ENCODE measurements at regions not wholly inside any gene's neighbourhood (a gene's known extent, or its start where the extent isn't known, plus 50 kb on each side); places are given as distances from the start of the nearest gene placed in this dataset.

GRCh38 chr2:67471681-67472080, 74.5 kb downstream of the ETAA1 start:
- no peak for TF ChIP-seq CTCF (IDR thresholded peaks at IDR 0.05; ENCODE audit: low read depth, low read length, missing input control)
- no peak for TF ChIP-seq TAF1 (conservative IDR thresholded peaks at IDR 0.05)
- no peak for TF ChIP-seq SP1 (IDR thresholded peaks at IDR 0.05)
- TF ChIP-seq YY1 (IDR thresholded peaks at IDR 0.05) = no peak
- TF ChIP-seq RXRA (IDR thresholded peaks at IDR 0.05) = no peak
- no peak for TF ChIP-seq REST (IDR thresholded peaks at IDR 0.05)
- no peak for TF ChIP-seq MAX (IDR thresholded peaks at IDR 0.05)
- no peak for TF ChIP-seq ZBTB33 (IDR thresholded peaks at IDR 0.05)
- no peak for TF ChIP-seq GABPA (IDR thresholded peaks at IDR 0.05 in 1 of 2, conservative IDR thresholded peaks at IDR 0.05 in 1 of 2)
- no peak for TF ChIP-seq RAD21 (IDR thresholded peaks at IDR 0.05)
- TF ChIP-seq EGR1 (IDR thresholded peaks at IDR 0.05; ENCODE audit: low read depth in 2 of 2) = no peak
- no peak for TF ChIP-seq JUND (IDR thresholded peaks at IDR 0.05)
- no peak for TF ChIP-seq NR2F2 (IDR thresholded peaks at IDR 0.05)
- no peak for TF ChIP-seq FOXA1 (IDR thresholded peaks at IDR 0.05)
